Caco-2 (cell line): ENCODE measurements at regions not wholly inside any gene's neighbourhood (a gene's known extent, or its start where the extent isn't known, plus 50 kb on each side); places are given as distances from the start of the nearest gene placed in this dataset.

ENCODE experiments used
- BruUV-seq: library from RNA; stranded (reverse); fragments of 400-500 nt; replicated peaks from 2 replicates; lab custom pipeline; 2021; lab: Mats Ljungman, UMichigan
- CTCF ChIA-PET: fragments of 300-600 bp; sonication (Branson Sonifier 250); formaldehyde crosslinking; loops from one replicate; lab custom pipeline; 2022; ENCODE audit warnings: antibody characterized with exemption; lab: Charles Lee
- POLR2A ChIA-PET: fragments of 300-600 bp; sonication (Branson Sonifier 250); formaldehyde crosslinking; loops from one replicate; lab custom pipeline; 2022; ENCODE audit warnings: antibody characterized with exemption; lab: Charles Lee
- DNase-seq, 2 experiments: peaks; one replicate each; pipeline versions ENCODE4 v3.0.0 to v3.0.0-alpha.2; 2020 to 2022
- H3K27me3 ChIP-seq: replicated peaks from 2 replicates; pipeline ENCODE4 v1.6.0; 2011; ENCODE audit warnings: low read length; ENCODE audit not compliant: control insufficient read depth, insufficient read depth
- H3K36me3 ChIP-seq: 2 replicates; pipeline ENCODE4 v1.5.1; 2011; ENCODE audit warnings: low read length; ENCODE audit not compliant: control insufficient read depth, insufficient read depth
- H3K4me1 ChIP-seq: fragments of 250-450 bp; sonication (Bioruptor Pico); 2 replicates; pipeline ENCODE4 v1.5.1; 2020; ENCODE audit warnings: mild to moderate bottlenecking
- H3K4me3 ChIP-seq: 2 replicates; pipeline ENCODE4 v1.5.1; 2011; ENCODE audit warnings: low read depth, mild to moderate bottlenecking, control low read depth, low read length
- H3K9me3 ChIP-seq: fragments of 250-450 bp; sonication (Bioruptor Pico); 2 replicates; pipeline ENCODE4 v1.5.1; 2020; ENCODE audit warnings: mild to moderate bottlenecking, moderate library complexity
- H3K27ac Mint-ChIP-seq: one replicate; pipeline ENCODE4 v1.8.0; 2022; ENCODE audit warnings: mixed read lengths; ENCODE audit not compliant: unreplicated experiment
- H3K27me3 Mint-ChIP-seq: one replicate; pipeline ENCODE4 v1.8.0; 2022; ENCODE audit warnings: mixed read lengths; ENCODE audit not compliant: insufficient read depth, unreplicated experiment
- H3K36me3 Mint-ChIP-seq: one replicate; pipeline ENCODE4 v1.8.0; 2022; ENCODE audit warnings: mild to moderate bottlenecking, mixed read lengths; ENCODE audit not compliant: insufficient read depth, unreplicated experiment
- H3K4me1 Mint-ChIP-seq: one replicate; pipeline ENCODE4 v1.8.0; 2022; ENCODE audit warnings: low read depth, mixed read lengths; ENCODE audit not compliant: unreplicated experiment
- H3K4me3 Mint-ChIP-seq: one replicate; pipeline ENCODE4 v1.8.0; 2022; ENCODE audit warnings: mild to moderate bottlenecking, moderate library complexity, mixed read lengths; ENCODE audit not compliant: unreplicated experiment
- H3K9me3 Mint-ChIP-seq: one replicate; pipeline ENCODE4 v1.8.0; 2022; ENCODE audit warnings: mixed read lengths; ENCODE audit not compliant: unreplicated experiment
- CTCF ChIP-seq, 2 experiments: fragments of 200-600 bp in 1 of 2; IDR thresholded peaks; 1 replicate in 1 of 2; 2 replicates in 1 of 2; pipeline versions ENCODE4 v1.5.1 to v1.8.0; 2011 to 2022; ENCODE audit warnings: antibody characterized with exemption in 1 of 2, control low read depth in 1 of 2, inconsistent platforms in 1 of 2, low read depth in 1 of 2, low read length in 1 of 2, mild to moderate bottlenecking in 1 of 2, moderate library complexity in 1 of 2; ENCODE audit not compliant: insufficient read depth in 1 of 2, severe bottlenecking in 1 of 2, unreplicated experiment in 1 of 2
- intact Hi-C: fragments of 100-400 bp; cut with micrococcal nuclease; formaldehyde crosslinking; loops from one replicate; pipeline ENCODE4 v1.10.0; 2022; ENCODE audit not compliant: unreplicated experiment

- no peak overlapping the region for H3K4me3 Mint-ChIP-seq
- no peaks in the 10 kb centered on the region for H3K4me1 Mint-ChIP-seq
- Histone ChIP-seq H3K36me3 (no peaks in the 10 kb centered on the region), H3K4me3 (no peak overlapping the region), H3K4me1 (0 out of 2 replicates have a peak, but pooled peaks cover 3% of the 10 kb centered on the region), H3K27me3 (no peaks in the 10 kb centered on the region; the same call in 1 of the 2 replicates), H3K9me3 (no peaks in the 10 kb centered on the region)
- H3K27ac Mint-ChIP-seq = no peak overlapping the region
- no TSS peak for BruUV-seq
- POLR2A ChIA-PET = no interaction called here
- no peaks in the 10 kb centered on the region for H3K36me3 Mint-ChIP-seq
- intact Hi-C loops = no loop called here
- H3K9me3 Mint-ChIP-seq = no peaks in the 10 kb centered on the region
- H3K27me3 Mint-ChIP-seq = no peaks in the 10 kb centered on the region
- CTCF ChIA-PET = no interaction called here
- TF ChIP-seq CTCF (IDR thresholded peaks at IDR 0.05; ENCODE audit: insufficient read depth in 1 of 2, low read depth in 1 of 2, low read length in 1 of 2, severe bottlenecking in 1 of 2, unreplicated experiment in 1 of 2) = no peak
- DNase-seq = no peak
Measured at GRCh38 chr6:121608270-121608669, 172.8 kb downstream of the GJA1 start.

- no peaks in the 10 kb centered on the region for H3K36me3 Mint-ChIP-seq
- 0 out of 2 replicates have a peak, but pooled peaks cover 3% of the 10 kb centered on the region for H3K4me1 ChIP-seq
- ChIA-PET POLR2A (no interaction called here), CTCF (no interaction called here)
- H3K4me3 Mint-ChIP-seq = no peak overlapping the region
- BruUV-seq = no TSS peak
- intact Hi-C loops = no loop called here
- no peaks in the 10 kb centered on the region for H3K4me1 Mint-ChIP-seq
- H3K9me3 Mint-ChIP-seq = no peaks in the 10 kb centered on the region
- no peaks in the 10 kb centered on the region for H3K27me3 Mint-ChIP-seq
- no peak overlapping the region for H3K27ac Mint-ChIP-seq
- no peak for TF ChIP-seq CTCF (IDR thresholded peaks at IDR 0.05; ENCODE audit: insufficient read depth in 1 of 2, low read depth in 1 of 2, low read length in 1 of 2, severe bottlenecking in 1 of 2, unreplicated experiment in 1 of 2)
- no peaks in the 10 kb centered on the region; the same call in 1 of the 2 replicates for H3K27me3 ChIP-seq
- no peaks in the 10 kb centered on the region for H3K9me3 ChIP-seq
- no peak overlapping the region for H3K4me3 ChIP-seq
- no peaks in the 10 kb centered on the region for H3K36me3 ChIP-seq
- no peak for DNase-seq
Measured at GRCh38 chr6:121609281-121609680, 173.8 kb downstream of the GJA1 start.

GRCh38 chr6:121612927-121613326 is 177.5 kb downstream of the GJA1 start:
- ChIA-PET POLR2A (no interaction called here), CTCF (no interaction called here)
- Histone ChIP-seq H3K27me3 (no peaks in the 10 kb centered on the region; the same call in 1 of the 2 replicates), H3K4me3 (no peak overlapping the region), H3K36me3 (no peaks in the 10 kb centered on the region), H3K9me3 (no peaks in the 10 kb centered on the region), H3K4me1 (0 out of 2 replicates have a peak, but pooled peaks cover 3% of the 10 kb centered on the region)
- Mint-ChIP-seq H3K4me1 (no peaks in the 10 kb centered on the region), H3K4me3 (no peak overlapping the region), H3K27me3 (no peaks in the 10 kb centered on the region), H3K36me3 (no peaks in the 10 kb centered on the region), H3K27ac (no peak overlapping the region), H3K9me3 (peaks cover 8% of the 10 kb centered on the region)
- intact Hi-C loops = no loop called here
- no TSS peak for BruUV-seq
- DNase-seq = no peak
- TF ChIP-seq CTCF (IDR thresholded peaks at IDR 0.05; ENCODE audit: insufficient read depth in 1 of 2, low read depth in 1 of 2, low read length in 1 of 2, severe bottlenecking in 1 of 2, unreplicated experiment in 1 of 2) = no peak
